Uterus (tissue), 3 donors: ENCODE measurements at regions not wholly inside any gene's neighbourhood (a gene's known extent, or its start where the extent isn't known, plus 50 kb on each side); places are given as distances from the start of the nearest gene placed in this dataset.

Experiments used
- DNase-seq, 2 donors: peaks; one replicate each; pipeline ENCODE4 v3.0.0-alpha.2; 2019 to 2020
- H3K27ac ChIP-seq, 2 donors: fragments of 200-600 bp; sonication (generic); 1 replicate in 1 of 2; 2 replicates in 1 of 2; pipeline ENCODE4 v1.5.1; 2016 to 2018
- H3K27me3 ChIP-seq, 2 donors: fragments of 200-600 bp; sonication (generic); one replicate each; pipeline ENCODE4 v1.5.1; 2018 to 2019; ENCODE audit warnings: control low read depth in 1 of 2
- H3K36me3 ChIP-seq, 2 donors: fragments of 200-600 bp; sonication (generic); one replicate each; pipeline ENCODE4 v1.5.1; 2019; ENCODE audit warnings: control low read depth in 1 of 2
- H3K4me1 ChIP-seq, 2 donors: fragments of 200-600 bp; sonication (generic); one replicate each; pipeline ENCODE4 v1.5.1; 2018 to 2019; ENCODE audit warnings: control low read depth in 1 of 2
- H3K4me3 ChIP-seq, 2 donors: fragments of 200-600 bp; sonication (generic); 1 replicate in 1 of 2; 2 replicates in 1 of 2; pipeline ENCODE4 v1.5.1; 2018 to 2019; ENCODE audit warnings: mild to moderate bottlenecking in 1 of 2
- H3K9me3 ChIP-seq, 2 donors: fragments of 200-600 bp; sonication (generic); one replicate each; pipeline ENCODE4 v1.5.1; 2019; ENCODE audit warnings: control low read depth in 1 of 2
- CTCF ChIP-seq, 4 experiments: fragments of 200-600 bp in 2 of 4; fragments of 450-650 bp in 2 of 4; sonication (generic) in 2 of 4; IDR thresholded peaks; one replicate each; pipeline ENCODE4 v1.5.1; 2016 to 2019; ENCODE audit warnings: antibody characterized with exemption in 4 of 4, mild to moderate bottlenecking in 2 of 4, moderate library complexity in 1 of 4
- POLR2A ChIP-seq, 2 donors: fragments of 450-650 bp; IDR thresholded peaks; one replicate each; pipeline ENCODE4 v1.6.1; 2016; ENCODE audit warnings: antibody characterized with exemption in 2 of 2, mild to moderate bottlenecking in 1 of 2, moderate library complexity in 1 of 2
- intact Hi-C: fragments of 100-400 bp; cut with DNase I; formaldehyde crosslinking; loops from one replicate; pipeline ENCODE4 v1.15.1; 2023; ENCODE audit warnings: low total_unique reads
- donor health status: DM: yes; HTN: yes; CAD: no.

GRCh38 chr3:8200996-8201395 is 300.6 kb upstream of the LMCD1 start:
- Histone ChIP-seq H3K36me3 (no peaks in the 10 kb centered on the region), H3K4me3 (no peak overlapping the region), H3K27ac (no peak overlapping the region), H3K4me1 (no peaks in the 10 kb centered on the region), H3K27me3 (no peaks in the 10 kb centered on the region), H3K9me3 (no peaks in the 10 kb centered on the region)
- intact Hi-C loops: no loop called here
- no peak for DNase-seq
- TF ChIP-seq POLR2A (IDR thresholded peaks at IDR 0.05) (no peak), CTCF (IDR thresholded peaks at IDR 0.05) (no peak)

- DNase-seq: no peak
- Histone ChIP-seq H3K4me3 (no peak overlapping the region), H3K9me3 (no peaks in the 10 kb centered on the region), H3K4me1 (no peaks in the 10 kb centered on the region), H3K36me3 (no peaks in the 10 kb centered on the region), H3K27ac (no peak overlapping the region), H3K27me3 (no peaks in the 10 kb centered on the region)
- intact Hi-C loops: no loop called here
- no peak for TF ChIP-seq CTCF (IDR thresholded peaks at IDR 0.05)
- no peak for TF ChIP-seq POLR2A (IDR thresholded peaks at IDR 0.05)
Measured at GRCh38 chr3:8201886-8202285, 299.7 kb upstream of the LMCD1 start.

- intact Hi-C loops: no loop called here
- no peak for DNase-seq
- H3K27me3 ChIP-seq: no peaks in the 10 kb centered on the region
- no peaks in the 10 kb centered on the region for H3K4me1 ChIP-seq
- H3K9me3 ChIP-seq: no peaks in the 10 kb centered on the region
- no peak overlapping the region for H3K4me3 ChIP-seq
- TF ChIP-seq CTCF (IDR thresholded peaks at IDR 0.05) (no peak), POLR2A (IDR thresholded peaks at IDR 0.05) (no peak)
- H3K36me3 ChIP-seq: no peaks in the 10 kb centered on the region
- H3K27ac ChIP-seq: no peak overlapping the region
Measured at GRCh38 chr3:8204331-8204730, 297.3 kb upstream of the LMCD1 start.

GRCh38 chr3:8204853-8205650 is 296.6 kb upstream of the LMCD1 start:
- H3K27me3 ChIP-seq: no peaks in the 10 kb centered on the region
- no peak overlapping the region for H3K27ac ChIP-seq
- no peak for TF ChIP-seq CTCF (IDR thresholded peaks at IDR 0.05)
- no peak for TF ChIP-seq POLR2A (IDR thresholded peaks at IDR 0.05)
- intact Hi-C loops: no loop called here
- H3K36me3 ChIP-seq: no peaks in the 10 kb centered on the region
- no peak for DNase-seq
- no peaks in the 10 kb centered on the region for H3K4me1 ChIP-seq
- no peaks in the 10 kb centered on the region for H3K9me3 ChIP-seq
- H3K4me3 ChIP-seq: no peak overlapping the region

GRCh38 chr3:8205881-8206280 is 295.7 kb upstream of the LMCD1 start:
- Histone ChIP-seq H3K36me3 (no peaks in the 10 kb centered on the region), H3K27ac (no peak overlapping the region), H3K4me1 (no peaks in the 10 kb centered on the region), H3K4me3 (no peak overlapping the region), H3K9me3 (no peaks in the 10 kb centered on the region), H3K27me3 (no peaks in the 10 kb centered on the region)
- TF ChIP-seq POLR2A (IDR thresholded peaks at IDR 0.05) (no peak), CTCF (IDR thresholded peaks at IDR 0.05) (no peak)
- no peak for DNase-seq
- intact Hi-C loops: no loop called here
